Skin of body (tissue), 1 donor: ENCODE measurements at regions not wholly inside any gene's neighbourhood (a gene's known extent, or its start where the extent isn't known, plus 50 kb on each side); places are given as distances from the start of the nearest gene placed in this dataset.
"Not testable (repeated sequence)": the region's sequence is repeated elsewhere in the genome, so short reads cannot be mapped to it uniquely, and the experiment has no call there.

Source experiments
- DNase-seq: peaks from one replicate; lab custom pipeline; 2025; lab: John Stamatoyannopoulos, UW

GRCh38 chr3:78244136-78244535, 1204.2 kb downstream of the ROBO2 start:
- no peak for DNase-seq

GRCh38 chr3:78249294-78249693, 1209.4 kb downstream of the ROBO2 start:
- no peak for DNase-seq

- no peak for DNase-seq
Measured at GRCh38 chr3:78253860-78254259, 1214.0 kb downstream of the ROBO2 start.

GRCh38 chr3:78255403-78255802, 1215.5 kb downstream of the ROBO2 start:
- DNase-seq: peak; percentile 61

- no peak for DNase-seq
Measured at GRCh38 chr3:78256123-78256522, 1216.2 kb downstream of the ROBO2 start.

- no peak for DNase-seq
Measured at GRCh38 chr3:78257951-78258530, 1218.1 kb downstream of the ROBO2 start.

- no peak for DNase-seq
Measured at GRCh38 chr3:78258798-78259197, 1218.9 kb downstream of the ROBO2 start.

- DNase-seq: no peak
Measured at GRCh38 chr3:78260388-78260787, 1220.5 kb downstream of the ROBO2 start.

GRCh38 chr3:78266550-78266949, 1226.7 kb downstream of the ROBO2 start:
- DNase-seq: not testable (repeated sequence)

- DNase-seq: no peak
Measured at GRCh38 chr3:78267235-78267634, 1227.3 kb downstream of the ROBO2 start.

GRCh38 chr3:78268087-78268486, 1228.2 kb downstream of the ROBO2 start:
- no peak for DNase-seq

GRCh38 chr3:78268716-78269668, 1229.1 kb downstream of the ROBO2 start:
- DNase-seq: no peak

- DNase-seq: no peak
Measured at GRCh38 chr3:78273326-78273725, 1233.4 kb downstream of the ROBO2 start.

GRCh38 chr3:78274475-78275065, 1234.7 kb downstream of the ROBO2 start:
- no peak for DNase-seq

GRCh38 chr3:78275420-78275852, 1235.5 kb downstream of the ROBO2 start:
- DNase-seq: no peak

GRCh38 chr3:78277220-78277619, 1237.3 kb downstream of the ROBO2 start:
- no peak for DNase-seq

- no peak for DNase-seq
Measured at GRCh38 chr3:78277801-78278200, 1237.9 kb downstream of the ROBO2 start.

GRCh38 chr3:78279091-78279490, 1239.2 kb downstream of the ROBO2 start:
- no peak for DNase-seq

- DNase-seq: no peak
Measured at GRCh38 chr3:78281381-78281780, 1241.5 kb downstream of the ROBO2 start.

GRCh38 chr3:78283994-78284393, 1244.1 kb downstream of the ROBO2 start:
- DNase-seq: no peak

GRCh38 chr3:78285032-78285728, 1245.3 kb downstream of the ROBO2 start:
- DNase-seq: no peak

GRCh38 chr3:78287085-78287484, 1247.2 kb downstream of the ROBO2 start:
- DNase-seq: no peak
